ENCODE measurements at regions not wholly inside any gene's neighbourhood (a gene's known extent, or its start where the extent isn't known, plus 50 kb on each side); places are given as distances from the start of the nearest gene placed in this dataset.
"Not testable (repeated sequence)": the region's sequence is repeated elsewhere in the genome, so short reads cannot be mapped to it uniquely, and the experiment has no call there.

GRCh38 chr1:53399370-53400133 is 59.6 kb upstream of the DMRTB1 start:
- not testable (repeated sequence) for DNase-seq

- no peak for DNase-seq
Observed at GRCh38 chr1:53400761-53401674, 58.2 kb upstream of the DMRTB1 start.

- no peak for DNase-seq
Observed at GRCh38 chr1:53401813-53402745, 57.1 kb upstream of the DMRTB1 start.

- DNase-seq = no peak
Observed at GRCh38 chr1:53402891-53403655, 56.1 kb upstream of the DMRTB1 start.

- no peak for DNase-seq
Observed at GRCh38 chr1:53405737-53406136, 53.5 kb upstream of the DMRTB1 start.

- DNase-seq = no peak
Observed at GRCh38 chr1:53406551-53407235, 52.5 kb upstream of the DMRTB1 start.

- no peak for DNase-seq
Observed at GRCh38 chr1:53408013-53408754, 51.0 kb upstream of the DMRTB1 start.

- DNase-seq = no peak
Observed at GRCh38 chr1:53408755-53409129, 50.5 kb upstream of the DMRTB1 start.

- DNase-seq = no peak
Observed at GRCh38 chr1:53409233-53409632, 50.0 kb upstream of the DMRTB1 start.
